Testis (tissue), 2 donors: ENCODE measurements at regions not wholly inside any gene's neighbourhood (a gene's known extent, or its start where the extent isn't known, plus 50 kb on each side); places are given as distances from the start of the nearest gene placed in this dataset.

ENCODE experiments used
- DNase-seq: peaks from one replicate; pipeline ENCODE4 v3.0.0-alpha.2; 2019
- H3K27ac ChIP-seq, 2 donors: fragments of 200-600 bp; sonication (generic); one replicate each; pipeline ENCODE4 v1.5.1; 2019
- H3K27me3 ChIP-seq: fragments of 200-600 bp; sonication (generic); one replicate; pipeline ENCODE4 v1.5.1; 2019
- H3K36me3 ChIP-seq: fragments of 200-600 bp; sonication (generic); one replicate; pipeline ENCODE4 v1.5.1; 2017; ENCODE audit warnings: low read depth; ENCODE audit errors: missing control alignments
- H3K4me1 ChIP-seq: fragments of 200-600 bp; sonication (generic); one replicate; pipeline ENCODE4 v1.5.1; 2019
- H3K4me3 ChIP-seq, 2 donors: fragments of 200-600 bp; sonication (generic); one replicate each; pipeline ENCODE4 v1.5.1; 2017 to 2019
- H3K9me3 ChIP-seq: fragments of 200-600 bp; sonication (generic); one replicate; pipeline ENCODE4 v1.5.1; 2017
- POLR2A ChIP-seq: fragments of 450-650 bp; IDR thresholded peaks from one replicate; pipeline ENCODE4 v1.6.1; 2017; ENCODE audit warnings: antibody characterized with exemption, mild to moderate bottlenecking, moderate library complexity
- WGBS, 2 donors: methylation state at CpG; one replicate each; pipeline ENCODE4 v1.1.5; 2018; 5-methylcytosine and 5-hydroxymethylcytosine counted together
- intact Hi-C: fragments of 100-400 bp; cut with DNase I; formaldehyde crosslinking; loops from one replicate; pipeline ENCODE4 v1.15.1; 2023; ENCODE audit warnings: low total_unique reads
- TF ChIP-seq, protein P1 (sequence below), 3 experiments: fragments of 450-650 bp in 2 of 3; fragments of 200-600 bp in 1 of 3; sonication (generic) in 1 of 3; IDR thresholded peaks; one replicate each; pipeline ENCODE4 v1.5.1; 2016 to 2019; ENCODE audit warnings: antibody characterized with exemption in 3 of 3, mild to moderate bottlenecking in 2 of 3, moderate library complexity in 1 of 3

DNA sequence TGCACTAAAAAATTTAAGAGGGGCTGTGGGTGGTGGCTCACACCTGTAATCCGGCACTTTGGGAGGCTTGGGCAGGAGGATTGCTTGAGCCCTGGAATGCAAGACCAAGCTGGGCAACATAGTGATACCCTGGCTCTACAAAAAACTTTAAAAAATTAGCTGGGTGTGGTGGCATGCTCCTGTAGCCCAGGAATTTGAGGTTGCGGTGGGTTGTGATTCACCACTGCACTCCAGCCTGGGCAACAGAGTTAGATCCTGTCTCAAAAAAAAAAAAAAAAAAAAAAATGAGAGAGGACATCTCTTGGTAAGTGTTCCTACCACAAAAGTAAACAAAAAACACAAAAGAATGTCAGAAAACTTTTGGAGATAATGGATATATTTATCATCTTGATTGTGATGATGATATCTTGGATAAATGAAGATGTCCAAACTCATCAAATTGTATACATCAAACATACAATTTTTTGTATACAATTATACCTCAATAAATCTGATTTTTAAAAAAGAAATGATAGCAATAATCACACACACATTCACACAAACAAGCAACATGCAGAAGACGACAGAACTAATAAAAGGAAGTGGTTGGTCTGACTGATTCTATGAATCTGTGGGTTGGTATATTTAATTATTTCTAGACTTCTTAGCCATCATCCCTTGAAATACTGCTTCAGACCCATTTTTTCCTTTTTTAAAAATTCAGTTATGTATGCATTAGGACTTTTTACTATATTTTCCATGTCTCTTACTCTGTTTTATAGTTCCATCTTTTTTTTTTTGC lies 465.9 kb downstream of the PLA2G4A start:
- WGBS, 2 donors = 83 to 93% methylated on average over 3 of the region's 3 CpGs
- no peak for TF ChIP-seq POLR2A
- TF ChIP-seq, protein P1, sequence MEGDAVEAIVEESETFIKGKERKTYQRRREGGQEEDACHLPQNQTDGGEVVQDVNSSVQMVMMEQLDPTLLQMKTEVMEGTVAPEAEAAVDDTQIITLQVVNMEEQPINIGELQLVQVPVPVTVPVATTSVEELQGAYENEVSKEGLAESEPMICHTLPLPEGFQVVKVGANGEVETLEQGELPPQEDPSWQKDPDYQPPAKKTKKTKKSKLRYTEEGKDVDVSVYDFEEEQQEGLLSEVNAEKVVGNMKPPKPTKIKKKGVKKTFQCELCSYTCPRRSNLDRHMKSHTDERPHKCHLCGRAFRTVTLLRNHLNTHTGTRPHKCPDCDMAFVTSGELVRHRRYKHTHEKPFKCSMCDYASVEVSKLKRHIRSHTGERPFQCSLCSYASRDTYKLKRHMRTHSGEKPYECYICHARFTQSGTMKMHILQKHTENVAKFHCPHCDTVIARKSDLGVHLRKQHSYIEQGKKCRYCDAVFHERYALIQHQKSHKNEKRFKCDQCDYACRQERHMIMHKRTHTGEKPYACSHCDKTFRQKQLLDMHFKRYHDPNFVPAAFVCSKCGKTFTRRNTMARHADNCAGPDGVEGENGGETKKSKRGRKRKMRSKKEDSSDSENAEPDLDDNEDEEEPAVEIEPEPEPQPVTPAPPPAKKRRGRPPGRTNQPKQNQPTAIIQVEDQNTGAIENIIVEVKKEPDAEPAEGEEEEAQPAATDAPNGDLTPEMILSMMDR (IDR thresholded peaks at IDR 0.05) = no peak

DNA sequence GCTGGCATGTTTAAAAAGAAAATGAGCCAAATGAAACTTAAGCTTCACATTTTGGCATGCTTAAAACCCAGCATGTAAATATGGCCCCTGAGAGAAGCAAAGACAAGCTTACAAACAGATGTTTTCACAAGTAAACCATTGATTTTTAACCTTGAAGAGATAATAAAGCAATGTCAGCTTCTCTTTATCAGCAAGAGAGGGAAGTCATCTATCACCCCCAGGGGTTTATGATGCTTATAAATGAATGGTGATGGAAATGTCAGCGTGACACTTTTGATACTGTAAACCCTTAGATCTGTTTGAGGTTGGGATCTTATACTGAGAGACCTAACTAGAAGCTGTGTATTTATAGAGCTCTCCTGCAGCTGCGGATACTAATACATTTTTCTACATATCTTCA lies 471.3 kb downstream of the PLA2G4A start:
- 44 to 45% methylated on average over 2 of the region's 2 CpGs for WGBS, 2 donors
- DNase-seq = no peak
- intact Hi-C loops = no loop called here

More for the DNA sequence above, 465.9 kb downstream of the PLA2G4A start:
- intact Hi-C loops = no loop called here
- Histone ChIP-seq H3K9me3 (no peaks in the 10 kb centered on the region), H3K27me3 (no peaks in the 10 kb centered on the region), H3K27ac (no peak overlapping the region), H3K4me1 (no peaks in the 10 kb centered on the region), H3K36me3 (no peaks in the 10 kb centered on the region), H3K4me3 (no peak overlapping the region)
- DNase-seq = no peak

DNA sequence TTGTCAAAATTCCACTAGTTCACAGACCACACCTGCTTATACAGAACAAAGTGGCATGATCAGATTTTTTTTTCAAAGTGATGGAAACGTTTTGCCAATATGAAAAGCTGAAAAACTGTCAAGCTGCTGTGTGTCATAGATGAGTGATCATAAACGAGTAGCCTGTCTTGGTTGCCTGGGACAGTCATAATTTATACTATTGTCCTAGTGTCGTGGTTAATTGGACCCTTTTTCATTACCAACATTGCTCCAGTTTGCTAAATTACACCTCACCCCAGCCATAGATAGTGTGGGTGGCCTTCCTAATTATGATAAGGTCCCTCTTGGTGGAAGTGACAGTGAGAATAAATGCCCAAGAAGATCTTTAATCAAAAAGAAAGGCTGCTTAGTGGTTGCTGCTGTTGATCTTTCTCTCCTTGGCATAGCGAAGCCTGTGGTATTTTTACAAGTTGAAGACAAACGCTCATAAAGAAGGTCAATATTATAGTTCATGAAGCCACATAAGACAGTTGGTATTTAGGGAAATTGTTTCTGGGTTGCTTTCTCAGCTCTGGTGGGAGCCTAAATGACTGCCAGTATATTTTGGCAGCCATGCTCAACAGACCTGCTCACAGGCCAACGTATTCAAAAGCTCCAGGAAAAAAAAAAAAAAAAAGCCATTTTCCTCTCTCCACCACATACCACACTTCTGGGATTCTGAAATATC lies 478.1 kb downstream of the PLA2G4A start:
- WGBS, 2 donors = 67 to 75% methylated on average over 6 of the region's 6 CpGs

More for the DNA sequence above, 471.3 kb downstream of the PLA2G4A start:
- Histone ChIP-seq H3K9me3 (no peaks in the 10 kb centered on the region), H3K27me3 (no peaks in the 10 kb centered on the region), H3K4me1 (no peaks in the 10 kb centered on the region), H3K36me3 (no peaks in the 10 kb centered on the region), H3K27ac (no peak overlapping the region), H3K4me3 (no peak overlapping the region)
- TF ChIP-seq, protein P1 (IDR thresholded peaks at IDR 0.05) = no peak
- TF ChIP-seq POLR2A = no peak

DNA sequence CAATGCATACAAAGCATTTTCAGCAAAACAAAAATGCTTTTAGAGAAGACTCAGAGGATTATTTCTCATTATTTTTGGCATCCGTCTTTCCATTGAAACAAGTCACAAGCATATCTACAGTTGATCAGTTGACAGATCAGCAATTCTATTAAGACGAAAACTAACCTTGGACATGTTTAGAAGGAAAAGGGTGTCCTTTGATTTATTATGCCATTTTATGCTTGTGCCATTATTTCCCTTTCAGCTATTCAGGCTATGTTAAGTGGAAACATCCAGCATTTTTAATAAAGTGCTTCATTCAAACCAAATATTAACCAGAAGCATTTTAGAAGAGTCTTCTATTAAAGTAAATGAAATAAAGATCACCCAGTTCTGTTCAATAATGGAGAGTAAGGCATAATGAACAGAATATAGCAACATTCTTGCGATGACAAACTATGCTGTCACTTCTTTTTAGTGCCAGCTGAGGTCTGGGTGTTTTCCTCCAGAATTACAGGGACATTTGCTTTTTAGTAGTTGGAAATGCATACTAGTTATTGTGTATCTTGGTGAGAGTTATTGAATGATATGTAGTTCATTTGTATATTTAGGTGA lies 481.4 kb downstream of the PLA2G4A start:
- no peak overlapping the region for H3K27ac ChIP-seq
- TF ChIP-seq POLR2A = no peak
- TF ChIP-seq, protein P1 (IDR thresholded peaks at IDR 0.05) = no peak
- no peaks in the 10 kb centered on the region for H3K36me3 ChIP-seq
- H3K27me3 ChIP-seq = no peaks in the 10 kb centered on the region
- intact Hi-C loops = no loop called here
- 56 to 66% methylated on average over 3 of the region's 3 CpGs for WGBS, 2 donors
- no peak overlapping the region for H3K4me3 ChIP-seq
- H3K4me1 ChIP-seq = no peaks in the 10 kb centered on the region
- no peaks in the 10 kb centered on the region for H3K9me3 ChIP-seq
- no peak for DNase-seq

More for the DNA sequence above, 478.1 kb downstream of the PLA2G4A start:
- H3K27me3 ChIP-seq = no peaks in the 10 kb centered on the region
- no peaks in the 10 kb centered on the region for H3K36me3 ChIP-seq
- DNase-seq = no peak
- no peak overlapping the region for H3K4me3 ChIP-seq
- intact Hi-C loops = no loop called here
- no peak overlapping the region for H3K27ac ChIP-seq
- TF ChIP-seq, protein P1 (IDR thresholded peaks at IDR 0.05) = no peak
- TF ChIP-seq POLR2A = no peak
- H3K4me1 ChIP-seq = no peaks in the 10 kb centered on the region
- H3K9me3 ChIP-seq = no peaks in the 10 kb centered on the region
